K562 (cell line): ENCODE measurements at regions not wholly inside any gene's neighbourhood (a gene's known extent, or its start where the extent isn't known, plus 50 kb on each side); places are given as distances from the start of the nearest gene placed in this dataset.

Experiments used
- ARID1B ChIP-seq: fragments of 450-650 bp; IDR thresholded peaks from 2 replicates; pipeline ENCODE4 v1.6.1; 2016; ENCODE audit warnings: antibody characterized with exemption, mild to moderate bottlenecking, inconsistent platforms
- CSDE1 ChIP-seq, 2 experiments: fragments of 450-650 bp; IDR thresholded peaks; 2 replicates each; pipeline ENCODE4 v1.6.1; 2016; ENCODE audit warnings: mild to moderate bottlenecking in 1 of 2
- DPF2 ChIP-seq: fragments of 450-650 bp; IDR thresholded peaks from 2 replicates; pipeline ENCODE4 v1.6.1; 2016
- GTF2A2 ChIP-seq: IDR thresholded peaks from 2 replicates; pipeline ENCODE4 v1.6.1; 2016; ENCODE audit warnings: mild to moderate bottlenecking, missing genetic modification characterization, missing compliant biosample characterization
- JUNB ChIP-seq: fragments of 450-650 bp; formaldehyde crosslinking; conservative IDR thresholded peaks from 2 replicates; pipeline ENCODE4 v1.4.0; 2020; ENCODE audit warnings: mild to moderate bottlenecking
- KLF10 ChIP-seq: fragments of 250-450 bp; sonication (Bioruptor Pico); IDR thresholded peaks from 2 replicates; pipeline ENCODE4 v1.6.1; 2021; ENCODE audit warnings: matching md5 sums
- MTF1 ChIP-seq: fragments of 250-450 bp; sonication (Bioruptor Pico); IDR thresholded peaks from 2 replicates; pipeline ENCODE4 v1.9.0; 2021; ENCODE audit warnings: moderate library complexity, mild to moderate bottlenecking, inconsistent platforms, borderline replicate concordance
- MXD1 ChIP-seq: fragments of 250-450 bp; sonication (Bioruptor Pico); IDR thresholded peaks from 2 replicates; pipeline ENCODE4 v1.8.0; 2021; ENCODE audit warnings: borderline replicate concordance, mild to moderate bottlenecking, moderate library complexity; ENCODE audit not compliant: poor library complexity, severe bottlenecking
- NFE2L1 ChIP-seq: fragments of 450-650 bp; IDR thresholded peaks from 2 replicates; pipeline ENCODE4 v1.6.1; 2016; ENCODE audit warnings: missing genetic modification characterization, low read depth, mild to moderate bottlenecking, missing compliant biosample characterization, moderate library complexity, borderline replicate concordance
- PHB2 ChIP-seq: fragments of 450-650 bp; IDR thresholded peaks from 2 replicates; pipeline ENCODE4 v1.6.1; 2017; ENCODE audit warnings: low read depth
- PML ChIP-seq: IDR thresholded peaks from 2 replicates; pipeline ENCODE4 v1.6.1; 2012; ENCODE audit warnings: low read length, inconsistent platforms
- PRDM10 ChIP-seq: fragments of 450-650 bp; IDR thresholded peaks from 2 replicates; pipeline ENCODE4 v1.6.1; 2018; ENCODE audit not compliant: partially characterized antibody
- SMARCA5 ChIP-seq: fragments of 450-650 bp; IDR thresholded peaks from 2 replicates; pipeline ENCODE4 v1.6.1; 2016
- SOX6 ChIP-seq: fragments of 450-650 bp; IDR thresholded peaks from 2 replicates; pipeline ENCODE4 v1.6.1; 2014; ENCODE audit warnings: mild to moderate bottlenecking
- SRSF9 ChIP-seq: fragments of 200-400 bp; formaldehyde crosslinking; IDR thresholded peaks from 2 replicates; pipeline ENCODE4 v1.6.1; 2017; ENCODE audit warnings: low read depth, low read length, borderline replicate concordance
- YY1 ChIP-seq, 3 experiments: IDR thresholded peaks; 2 replicates each; pipeline ENCODE4 v1.6.1; 2011; ENCODE audit warnings: low read length in 2 of 3, mild to moderate bottlenecking in 2 of 3, moderate library complexity in 2 of 3, borderline replicate concordance in 1 of 3, control low read depth in 1 of 3, low read depth in 1 of 3; ENCODE audit not compliant: insufficient read depth in 3 of 3, insufficient replicate concordance in 2 of 3, control insufficient read depth in 1 of 3, insufficient read length in 1 of 3; ENCODE audit errors: extremely low read depth in 1 of 3
- ZFP1 ChIP-seq: fragments of 450-650 bp; formaldehyde crosslinking; IDR thresholded peaks from 2 replicates; pipeline ENCODE4 v1.4.0; 2020; ENCODE audit warnings: mild to moderate bottlenecking, mixed read lengths
- ZNF184 ChIP-seq: sonication (generic); formaldehyde crosslinking; IDR thresholded peaks from 2 replicates; pipeline ENCODE4 v1.5.0; 2020; ENCODE audit warnings: missing genetic modification reagents
- ZNF280B ChIP-seq: fragments of 250-450 bp; sonication (Bioruptor Pico); IDR thresholded peaks from 2 replicates; pipeline ENCODE4 v1.5.1; 2021; ENCODE audit warnings: mild to moderate bottlenecking
- ZNF311 ChIP-seq: fragments of 250-450 bp; sonication (Bioruptor Pico); IDR thresholded peaks from 2 replicates; pipeline ENCODE4 v1.4.0; 2020; ENCODE audit warnings: mild to moderate bottlenecking, moderate library complexity
- ZNF408 ChIP-seq: fragments of 250-450 bp; sonication (Bioruptor Pico); IDR thresholded peaks from 2 replicates; pipeline ENCODE4 v1.4.0; 2020; ENCODE audit warnings: low read depth, mild to moderate bottlenecking, moderate library complexity
- ZNF507 ChIP-seq: conservative IDR thresholded peaks from 2 replicates; pipeline ENCODE4 v1.6.1; 2017; ENCODE audit warnings: missing genetic modification characterization, missing compliant biosample characterization
- ZNF583 ChIP-seq: fragments of 250-450 bp; sonication (Bioruptor Pico); IDR thresholded peaks from 2 replicates; pipeline ENCODE4 v1.4.0; 2020
- ZNF785 ChIP-seq: fragments of 250-450 bp; sonication (Bioruptor Pico); IDR thresholded peaks from 2 replicates; pipeline ENCODE4 v1.4.0; 2020; ENCODE audit warnings: mild to moderate bottlenecking

- TF ChIP-seq MXD1 (CRISPR knock-in tag) = no peak
- TF ChIP-seq MTF1 = no peak
- no peak for TF ChIP-seq NFE2L1 (tag)
- TF ChIP-seq ZNF583 (CRISPR knock-in tag) = no peak
- TF ChIP-seq ZNF311 (CRISPR knock-in tag) = no peak
- TF ChIP-seq SRSF9 = no peak
- TF ChIP-seq DPF2 = peak; percentile 75; the same call in 1 of the 2 replicates
- TF ChIP-seq KLF10 (CRISPR knock-in tag) = no peak
- peak; percentile 69 for TF ChIP-seq SOX6
- no peak for TF ChIP-seq JUNB (CRISPR knock-in tag)
- no peak for TF ChIP-seq PRDM10
- peak; percentile 83 for TF ChIP-seq ARID1B
- no peak for TF ChIP-seq ZNF507
- no peak for TF ChIP-seq PML
- TF ChIP-seq ZNF184 (CRISPR knock-in tag) = no peak
- peak; percentile 63; the same call in 1 of the 2 replicates for TF ChIP-seq SMARCA5
- no peak for TF ChIP-seq ZNF280B (CRISPR knock-in tag)
- no peak for TF ChIP-seq ZNF408 (CRISPR knock-in tag)
- no peak for TF ChIP-seq CSDE1 (IDR thresholded peaks at IDR 0.05)
- no peak for TF ChIP-seq GTF2A2
- TF ChIP-seq ZFP1 (CRISPR knock-in tag) = no peak
- TF ChIP-seq PHB2 = no peak
- no peak for TF ChIP-seq YY1 (IDR thresholded peaks at IDR 0.05; ENCODE audit: borderline replicate concordance in 1 of 3, control insufficient read depth in 1 of 3, extremely low read depth in 1 of 3, insufficient read depth in 3 of 3, insufficient read length in 1 of 3, insufficient replicate concordance in 2 of 3, low read depth in 1 of 3, low read length in 2 of 3)
- no peak for TF ChIP-seq ZNF785 (CRISPR knock-in tag)
Observed at GRCh38 chr5:135157421-135158313, 123.6 kb upstream of the PITX1 start (continued).
